GM23248 (cell line): ENCODE measurements at regions not wholly inside any gene's neighbourhood (a gene's known extent, or its start where the extent isn't known, plus 50 kb on each side); places are given as distances from the start of the nearest gene placed in this dataset.

Source experiments
- EZH2 ChIP-seq: fragments of 200-600 bp; sonication (generic); IDR thresholded peaks from 2 replicates; pipeline ENCODE4 v1.6.1; 2018; ENCODE audit warnings: antibody characterized with exemption, mild to moderate bottlenecking; ENCODE audit not compliant: insufficient read depth, poor library complexity, severe bottlenecking
- EZH2phosphoT487 ChIP-seq: fragments of 200-600 bp; sonication (generic); IDR thresholded peaks from 2 replicates; pipeline ENCODE4 v1.6.1; 2018; ENCODE audit warnings: antibody characterized with exemption, moderate library complexity, mild to moderate bottlenecking, low read depth; ENCODE audit not compliant: insufficient read depth

GRCh38 chr7:92231-92674, 100.1 kb upstream of the FAM20C start:
- TF ChIP-seq EZH2 (no peak), EZH2phosphoT487 (no peak)
